ENCODE measurements at regions not wholly inside any gene's neighbourhood (a gene's known extent, or its start where the extent isn't known, plus 50 kb on each side); places are given as distances from the start of the nearest gene placed in this dataset.
A peak's percentile ranks its signal among the peaks of the same experiment; 100 is the strongest.

- no peaks in the 10 kb centered on the region for H3K9me3 ChIP-seq (ENCODE audit: control insufficient read depth in 4 of 4, insufficient read depth in 3 of 4, low read length in 3 of 4)
- WGBS, 2 donors = 82 to 83% methylated on average over 3 of the region's 3 CpGs
- ATAC-seq (ENCODE audit: insufficient read depth, low FRiP score) = no peak
- no peaks in the 10 kb centered on the region for H3K4me1 ChIP-seq (ENCODE audit: control insufficient read depth in 5 of 5, insufficient read depth in 5 of 5, low read length in 5 of 5)
- H3K4me3 ChIP-seq = no peak overlapping the region
- H3K27me3 ChIP-seq (ENCODE audit: control insufficient read depth in 3 of 3, insufficient read depth in 3 of 3, low read length in 2 of 3) = no peaks in the 10 kb centered on the region
- H3K9ac ChIP-seq (ENCODE audit: insufficient read depth in 1 of 2, low read length in 2 of 2) = no peak overlapping the region
- no peaks in the 10 kb centered on the region for H3K36me3 ChIP-seq (ENCODE audit: control insufficient read depth in 4 of 4, insufficient read depth in 4 of 4, low read length in 4 of 4)
- no peak for TF ChIP-seq CTCF (IDR thresholded peaks at IDR 0.05; ENCODE audit: control extremely low read depth, extremely low read depth)
- no peak for DNase-seq
- H3K27ac ChIP-seq (ENCODE audit: low read depth in 1 of 2, low read length in 1 of 2) = no peak overlapping the region
These were observed 209.1 kb downstream of the GRIN2B start for GRCh38 chr12:13772264-13772663.

- TF ChIP-seq CTCF (IDR thresholded peaks at IDR 0.05; ENCODE audit: control extremely low read depth, extremely low read depth) = no peak
- Histone ChIP-seq H3K9ac (ENCODE audit: insufficient read depth in 1 of 2, low read length in 2 of 2) (no peak overlapping the region), H3K27ac (ENCODE audit: low read depth in 1 of 2, low read length in 1 of 2) (no peak overlapping the region), H3K4me1 (ENCODE audit: control insufficient read depth in 5 of 5, insufficient read depth in 5 of 5, low read length in 5 of 5) (no peaks in the 10 kb centered on the region), H3K4me3 (no peak overlapping the region), H3K36me3 (ENCODE audit: control insufficient read depth in 4 of 4, insufficient read depth in 4 of 4, low read length in 4 of 4) (no peaks in the 10 kb centered on the region), H3K27me3 (ENCODE audit: control insufficient read depth in 3 of 3, insufficient read depth in 3 of 3, low read length in 2 of 3) (no peaks in the 10 kb centered on the region), H3K9me3 (ENCODE audit: control insufficient read depth in 4 of 4, insufficient read depth in 3 of 4, low read length in 3 of 4) (no peaks in the 10 kb centered on the region)
- 72 to 88% methylated on average over 3 of the region's 3 CpGs for WGBS, 2 donors
- DNase-seq = peak in 2 of 3 donors; percentile 65 to 71
- no peak for ATAC-seq (ENCODE audit: insufficient read depth, low FRiP score)
These were observed 210.8 kb downstream of the GRIN2B start for GRCh38 chr12:13770576-13770975.

- no peak overlapping the region for H3K9ac ChIP-seq (ENCODE audit: insufficient read depth in 1 of 2, low read length in 2 of 2)
- no peaks in the 10 kb centered on the region for H3K9me3 ChIP-seq (ENCODE audit: control insufficient read depth in 4 of 4, insufficient read depth in 3 of 4, low read length in 3 of 4)
- no peak overlapping the region for H3K4me3 ChIP-seq
- ATAC-seq (ENCODE audit: insufficient read depth, low FRiP score) (no peak), DNase-seq (peak in 2 of 3 donors; percentile 43 to 57)
- no peaks in the 10 kb centered on the region for H3K36me3 ChIP-seq (ENCODE audit: control insufficient read depth in 4 of 4, insufficient read depth in 4 of 4, low read length in 4 of 4)
- no peaks in the 10 kb centered on the region for H3K4me1 ChIP-seq (ENCODE audit: control insufficient read depth in 5 of 5, insufficient read depth in 5 of 5, low read length in 5 of 5)
- TF ChIP-seq CTCF (IDR thresholded peaks at IDR 0.05; ENCODE audit: control extremely low read depth, extremely low read depth) = no peak
- no peaks in the 10 kb centered on the region for H3K27me3 ChIP-seq (ENCODE audit: control insufficient read depth in 3 of 3, insufficient read depth in 3 of 3, low read length in 2 of 3)
- no peak overlapping the region for H3K27ac ChIP-seq (ENCODE audit: low read depth in 1 of 2, low read length in 1 of 2)
These were observed 211.4 kb downstream of the GRIN2B start for GRCh38 chr12:13769966-13770365.

GRCh38 chr12:13769273-13769672, 212.1 kb downstream of the GRIN2B start:
- H3K36me3 ChIP-seq (ENCODE audit: control insufficient read depth in 4 of 4, insufficient read depth in 4 of 4, low read length in 4 of 4) = no peaks in the 10 kb centered on the region
- no peak overlapping the region for H3K4me3 ChIP-seq
- ATAC-seq (ENCODE audit: insufficient read depth, low FRiP score) = no peak
- no peak overlapping the region for H3K27ac ChIP-seq (ENCODE audit: low read depth in 1 of 2, low read length in 1 of 2)
- 79 to 87% methylated on average over 4 of the region's 4 CpGs for WGBS, 2 donors
- H3K27me3 ChIP-seq (ENCODE audit: control insufficient read depth in 3 of 3, insufficient read depth in 3 of 3, low read length in 2 of 3) = no peaks in the 10 kb centered on the region
- no peak for TF ChIP-seq CTCF (IDR thresholded peaks at IDR 0.05; ENCODE audit: control extremely low read depth, extremely low read depth)
- H3K4me1 ChIP-seq (ENCODE audit: control insufficient read depth in 5 of 5, insufficient read depth in 5 of 5, low read length in 5 of 5) = no peaks in the 10 kb centered on the region
- no peak for DNase-seq
- H3K9ac ChIP-seq (ENCODE audit: insufficient read depth in 1 of 2, low read length in 2 of 2) = no peak overlapping the region
- no peaks in the 10 kb centered on the region for H3K9me3 ChIP-seq (ENCODE audit: control insufficient read depth in 4 of 4, insufficient read depth in 3 of 4, low read length in 3 of 4)
